Mesenchymal stem cell (in vitro differentiated cells and primary cell): ENCODE measurements at regions not wholly inside any gene's neighbourhood (a gene's known extent, or its start where the extent isn't known, plus 50 kb on each side); places are given as distances from the start of the nearest gene placed in this dataset.

Source experiments
- DNase-seq: peaks from one replicate; pipeline ENCODE4 v3.0.0-alpha.2; 2013
- H2AFZ ChIP-seq: one replicate; pipeline ENCODE4 v1.6.1; 2013; ENCODE audit warnings: low read depth, mild to moderate bottlenecking, control low read depth, inconsistent platforms, low read length, moderate library complexity
- H2AK5ac ChIP-seq: 2 replicates; pipeline ENCODE4 v1.6.1; 2013; ENCODE audit warnings: low read length, moderate library complexity, mild to moderate bottlenecking, inconsistent platforms; ENCODE audit not compliant: severe bottlenecking
- H2BK120ac ChIP-seq: one replicate; pipeline ENCODE4 v1.6.1; 2013; ENCODE audit warnings: low read depth, mild to moderate bottlenecking, inconsistent platforms, low read length, moderate library complexity
- H2BK12ac ChIP-seq, 2 experiments: one replicate each; pipeline ENCODE4 v1.6.1; 2013; ENCODE audit warnings: inconsistent platforms in 2 of 2, low read length in 2 of 2, mild to moderate bottlenecking in 2 of 2, moderate library complexity in 2 of 2, control low read depth in 1 of 2
- H2BK15ac ChIP-seq: one replicate; pipeline ENCODE4 v1.6.1; 2013; ENCODE audit warnings: mild to moderate bottlenecking, low read depth, inconsistent platforms; ENCODE audit not compliant: poor library complexity, severe bottlenecking
- H2BK5ac ChIP-seq: 2 replicates; pipeline ENCODE4 v1.6.1; 2013; ENCODE audit warnings: low read depth, mild to moderate bottlenecking, low read length, control low read depth, inconsistent platforms; ENCODE audit not compliant: poor library complexity, severe bottlenecking
- H3K14ac ChIP-seq, 2 experiments: one replicate each; pipeline ENCODE4 v1.6.1; 2013; ENCODE audit warnings: inconsistent platforms in 2 of 2, low read length in 2 of 2, control low read depth in 1 of 2, mild to moderate bottlenecking in 1 of 2, moderate library complexity in 1 of 2
- H3K18ac ChIP-seq, 2 experiments: one replicate each; pipeline ENCODE4 v1.6.1; 2013; ENCODE audit warnings: inconsistent platforms in 2 of 2, low read length in 2 of 2, control low read depth in 1 of 2, low read depth in 1 of 2, mild to moderate bottlenecking in 1 of 2
- H3K23ac ChIP-seq, 2 experiments: one replicate each; pipeline ENCODE4 v1.6.1; 2013; ENCODE audit warnings: inconsistent platforms in 2 of 2, low read length in 2 of 2, mild to moderate bottlenecking in 2 of 2, moderate library complexity in 2 of 2, control low read depth in 1 of 2
- H3K27ac ChIP-seq: 2 replicates; pipeline ENCODE4 v1.5.1; 2013; ENCODE audit warnings: mild to moderate bottlenecking, moderate library complexity, low read length, control low read depth, inconsistent platforms; ENCODE audit not compliant: poor library complexity, severe bottlenecking
- H3K27me3 ChIP-seq, 2 experiments: 2 replicates each; pipeline versions ENCODE4 v1.6.1 to v1.7.0; 2013; ENCODE audit warnings: low read length in 2 of 2, mild to moderate bottlenecking in 2 of 2, moderate library complexity in 2 of 2, control low read depth in 1 of 2, inconsistent platforms in 1 of 2; ENCODE audit not compliant: control insufficient read depth in 1 of 2, insufficient read depth in 1 of 2
- H3K36me3 ChIP-seq, 2 experiments: 2 replicates each; pipeline versions ENCODE4 v1.6.1 to v1.7.0; 2013; ENCODE audit warnings: low read length in 2 of 2, control low read depth in 1 of 2, inconsistent platforms in 1 of 2, low read depth in 1 of 2, mild to moderate bottlenecking in 1 of 2; ENCODE audit not compliant: insufficient read depth in 2 of 2, control insufficient read depth in 1 of 2
- H3K4ac ChIP-seq, 2 experiments: one replicate each; pipeline ENCODE4 v1.6.1; 2013; ENCODE audit warnings: inconsistent platforms in 2 of 2, low read length in 2 of 2, mild to moderate bottlenecking in 2 of 2, moderate library complexity in 2 of 2, control low read depth in 1 of 2, low read depth in 1 of 2
- H3K4me1 ChIP-seq: 2 replicates; pipeline ENCODE4 v1.6.1; 2013; ENCODE audit warnings: low read depth, low read length, control low read depth; ENCODE audit not compliant: control insufficient read depth, insufficient read depth
- H3K4me2 ChIP-seq: 2 replicates; pipeline ENCODE4 v1.6.1; 2013; ENCODE audit warnings: low read length, mild to moderate bottlenecking, inconsistent platforms; ENCODE audit not compliant: poor library complexity, severe bottlenecking
- H3K4me3 ChIP-seq, 2 experiments: 2 replicates each; pipeline versions ENCODE4 v1.5.1 to v1.7.0; 2013; ENCODE audit warnings: low read length in 2 of 2, mild to moderate bottlenecking in 2 of 2, control low read depth in 1 of 2, low read depth in 1 of 2; ENCODE audit not compliant: insufficient read depth in 1 of 2
- H3K79me1 ChIP-seq: replicated peaks from 2 replicates; pipeline ENCODE4 v1.6.1; 2013; ENCODE audit warnings: mild to moderate bottlenecking, control low read depth, low read length, inconsistent platforms; ENCODE audit not compliant: poor library complexity, severe bottlenecking
- H3K9ac ChIP-seq: 2 replicates; pipeline ENCODE4 v1.7.0; 2013; ENCODE audit warnings: mild to moderate bottlenecking, low read length, moderate library complexity
- H3K9me3 ChIP-seq: 2 replicates; pipeline ENCODE4 v1.7.0; 2013; ENCODE audit warnings: mild to moderate bottlenecking, low read length; ENCODE audit not compliant: control insufficient read depth
- H4K8ac ChIP-seq: one replicate; pipeline ENCODE4 v1.6.1; 2013; ENCODE audit warnings: inconsistent platforms, mild to moderate bottlenecking, low read length, moderate library complexity
- H4K91ac ChIP-seq: one replicate; pipeline ENCODE4 v1.6.1; 2013; ENCODE audit warnings: mild to moderate bottlenecking, low read length, inconsistent platforms
- WGBS: methylation state at CpG from one replicate; pipeline ENCODE4 v1.1.7; 2013; ENCODE audit warnings: mixed read lengths; 5-methylcytosine and 5-hydroxymethylcytosine counted together

GRCh38 chr13:59363947-59364346, 799.8 kb downstream of the DIAPH3 start:
- no peaks in the 10 kb centered on the region for H3K27me3 ChIP-seq
- no peak overlapping the region for H3K4me3 ChIP-seq

GRCh38 chr13:59364641-59365085, 799.1 kb downstream of the DIAPH3 start:
- H3K79me1 ChIP-seq, result no peaks in the 10 kb centered on the region
- H3K27me3 ChIP-seq, result no peaks in the 10 kb centered on the region
- no peak overlapping the region for H2AK5ac ChIP-seq
- H3K9ac ChIP-seq, result no peak overlapping the region
- no peak overlapping the region for H4K8ac ChIP-seq
- no peak overlapping the region for H2BK12ac ChIP-seq
- H3K18ac ChIP-seq, result no peak overlapping the region
- H2BK120ac ChIP-seq, result no peak overlapping the region
- no peaks in the 10 kb centered on the region for H3K4me1 ChIP-seq
- no peak overlapping the region for H3K4me2 ChIP-seq
- no peak overlapping the region for H3K4ac ChIP-seq
- H2AFZ ChIP-seq, result no peak overlapping the region
- no peak overlapping the region for H3K23ac ChIP-seq
- no peak overlapping the region for H2BK15ac ChIP-seq
- no peak overlapping the region for H3K14ac ChIP-seq
- H3K36me3 ChIP-seq, result no peaks in the 10 kb centered on the region
- no peak overlapping the region for H3K4me3 ChIP-seq
- 93% methylated on average over 7 of the region's 7 CpGs for WGBS
- H2BK5ac ChIP-seq, result no peak overlapping the region
- no peaks in the 10 kb centered on the region for H3K9me3 ChIP-seq
- H4K91ac ChIP-seq, result no peak overlapping the region
- H3K27ac ChIP-seq, result no peak overlapping the region
- no peak for DNase-seq

More at GRCh38 chr13:59363947-59364346, 799.8 kb downstream of the DIAPH3 start:
- no peaks in the 10 kb centered on the region for H3K4me1 ChIP-seq
- no peaks in the 10 kb centered on the region for H3K79me1 ChIP-seq
- H3K14ac ChIP-seq, result no peak overlapping the region
- no peak overlapping the region for H3K9ac ChIP-seq
- no peak overlapping the region for H3K18ac ChIP-seq
- no peaks in the 10 kb centered on the region for H3K36me3 ChIP-seq
- no peak overlapping the region for H2BK120ac ChIP-seq
- H2BK5ac ChIP-seq, result no peak overlapping the region
- no peak overlapping the region for H3K23ac ChIP-seq
- H3K27ac ChIP-seq, result no peak overlapping the region
- no peak overlapping the region for H3K4me2 ChIP-seq
- no peak overlapping the region for H4K8ac ChIP-seq
- no peaks in the 10 kb centered on the region for H3K9me3 ChIP-seq
- no peak overlapping the region for H2AFZ ChIP-seq
- no peak overlapping the region for H2BK12ac ChIP-seq
- WGBS, result 97% methylated on average over 4 of the region's 4 CpGs
- H2BK15ac ChIP-seq, result no peak overlapping the region
- H2AK5ac ChIP-seq, result no peak overlapping the region
- no peak overlapping the region for H3K4ac ChIP-seq
- no peak overlapping the region for H4K91ac ChIP-seq
- DNase-seq, result no peak

GRCh38 chr13:59367467-59367866, 796.3 kb downstream of the DIAPH3 start:
- DNase-seq, result no peak
- Histone ChIP-seq H3K14ac (no peak overlapping the region), H3K23ac (no peak overlapping the region), H3K79me1 (no peaks in the 10 kb centered on the region), H3K27me3 (no peaks in the 10 kb centered on the region), H4K91ac (no peak overlapping the region), H3K9ac (no peak overlapping the region), H4K8ac (no peak overlapping the region), H3K4me2 (no peak overlapping the region), H2AK5ac (no peak overlapping the region), H3K4me1 (no peaks in the 10 kb centered on the region), H2BK15ac (no peak overlapping the region), H2BK120ac (no peak overlapping the region), H3K4me3 (no peak overlapping the region), H3K36me3 (no peaks in the 10 kb centered on the region), H2AFZ (no peak overlapping the region), H3K9me3 (no peaks in the 10 kb centered on the region), H3K27ac (no peak overlapping the region), H3K18ac (no peak overlapping the region), H3K4ac (no peak overlapping the region), H2BK12ac (no peak overlapping the region), H2BK5ac (no peak overlapping the region)
- WGBS, result no CpG with 5 or more reads among the region's 5 CpGs

- no peak overlapping the region for H3K4me3 ChIP-seq
- no peak overlapping the region for H3K4ac ChIP-seq
- H3K18ac ChIP-seq, result no peak overlapping the region
- H3K27me3 ChIP-seq, result no peaks in the 10 kb centered on the region
- H2BK120ac ChIP-seq, result no peak overlapping the region
- no peak overlapping the region for H2BK12ac ChIP-seq
- H3K36me3 ChIP-seq, result no peaks in the 10 kb centered on the region
- H2BK5ac ChIP-seq, result no peak overlapping the region
- H3K4me1 ChIP-seq, result no peaks in the 10 kb centered on the region
- H3K14ac ChIP-seq, result no peak overlapping the region
- no peak overlapping the region for H2AFZ ChIP-seq
- H2BK15ac ChIP-seq, result no peak overlapping the region
- WGBS, result 96% methylated on average over 1 of the region's 3 CpGs
- no peak overlapping the region for H4K91ac ChIP-seq
- H3K9me3 ChIP-seq, result no peaks in the 10 kb centered on the region
- no peak overlapping the region for H3K4me2 ChIP-seq
- no peaks in the 10 kb centered on the region for H3K79me1 ChIP-seq
- no peak overlapping the region for H3K9ac ChIP-seq
- no peak overlapping the region for H2AK5ac ChIP-seq
- H4K8ac ChIP-seq, result no peak overlapping the region
- no peak overlapping the region for H3K27ac ChIP-seq
- no peak for DNase-seq
- H3K23ac ChIP-seq, result no peak overlapping the region
Measured at GRCh38 chr13:59367904-59368303, 795.8 kb downstream of the DIAPH3 start.
